ENCODE measurements at regions not wholly inside any gene's neighbourhood (a gene's known extent, or its start where the extent isn't known, plus 50 kb on each side); places are given as distances from the start of the nearest gene placed in this dataset.

GRCh38 chrX:67346225-67346624 is 197.6 kb upstream of the AR start:
- H3K79me2 ChIP-seq (ENCODE audit: insufficient read depth, low read length), result no peaks in the 10 kb centered on the region
- no TSS peak for BruUV-seq (replicated peaks)
- no peak for DNase-seq (ENCODE audit: low read depth, low spot score)
- intact Hi-C loops (cut with micrococcal nuclease), result no loop called here
- ATAC-seq, result no peak
- no peak overlapping the region for H3K4me2 ChIP-seq (ENCODE audit: low read length)
- no peak overlapping the region for H2AFZ ChIP-seq (ENCODE audit: low read depth, low read length, poor library complexity, severe bottlenecking)
- no peak overlapping the region for H3K27ac ChIP-seq (ENCODE audit: low read depth, low read length)
- POLR2A ChIA-PET, result no interaction called here
- no peaks in the 10 kb centered on the region for H3K27me3 ChIP-seq (ENCODE audit: insufficient read depth, low read length)
- no peak overlapping the region for H3K9ac ChIP-seq (ENCODE audit: low read length)
- no peak overlapping the region for H3K4me3 ChIP-seq (replicated peaks in 1 of 2; ENCODE audit: low read depth in 1 of 2, low read length in 2 of 2)
- TF ChIP-seq YY1 (IDR thresholded peaks at IDR 0.05; ENCODE audit: extremely low read depth, insufficient replicate concordance, low read depth, low read length), result no peak
- TF ChIP-seq CTCF (IDR thresholded peaks at IDR 0.05 in 2 of 3, conservative IDR thresholded peaks at IDR 0.05 in 1 of 3; ENCODE audit: borderline replicate concordance in 1 of 3, insufficient read depth in 1 of 3, low read depth in 2 of 3, low read length in 2 of 3), result no peak
- no peak for TF ChIP-seq JUND (IDR thresholded peaks at IDR 0.05)
- no peak for TF ChIP-seq TCF7L2 (IDR thresholded peaks at IDR 0.05; ENCODE audit: borderline replicate concordance, extremely low read depth, insufficient read depth, insufficient read length)
- no peak for TF ChIP-seq EGR1 (IDR thresholded peaks at IDR 0.05; ENCODE audit: low read depth)
- no peak for TF ChIP-seq ELF1 (IDR thresholded peaks at IDR 0.05; ENCODE audit: borderline replicate concordance, low read depth)
- no peak for TF ChIP-seq CBX3 (IDR thresholded peaks at IDR 0.05; ENCODE audit: low read depth)
- TF ChIP-seq POLR2A (IDR thresholded peaks at IDR 0.05; ENCODE audit: borderline replicate concordance, extremely low read depth, insufficient read depth, insufficient read length), result no peak
- TF ChIP-seq MAX (IDR thresholded peaks at IDR 0.05), result no peak
- no peak for TF ChIP-seq EZH2phosphoT487 (IDR thresholded peaks at IDR 0.05; ENCODE audit: borderline replicate concordance)
- no peak for TF ChIP-seq RAD21 (IDR thresholded peaks at IDR 0.05; ENCODE audit: low read depth)
- no peak for TF ChIP-seq ATF3 (IDR thresholded peaks at IDR 0.05)
- TF ChIP-seq SRF (IDR thresholded peaks at IDR 0.05; ENCODE audit: low read depth), result no peak
- TF ChIP-seq ZFX (IDR thresholded peaks at IDR 0.05), result no peak
- TF ChIP-seq POLR2AphosphoS5 (IDR thresholded peaks at IDR 0.05; ENCODE audit: low read depth, low read length), result no peak
- no peak for TF ChIP-seq SP1 (IDR thresholded peaks at IDR 0.05; ENCODE audit: low read depth)
- TF ChIP-seq CEBPB (IDR thresholded peaks at IDR 0.05; ENCODE audit: low read depth), result no peak
- TF ChIP-seq ZNF274 (IDR thresholded peaks at IDR 0.05; ENCODE audit: low read depth, low read length), result no peak
- RAD21 ChIA-PET (ENCODE audit: low non-redundant PET in 1 of 2, low total read pairs in 2 of 2, uncharacterized antibody in 2 of 2, unreplicated experiment in 2 of 2), result no interaction called here
- CTCF ChIA-PET, result no interaction called here
- no peaks in the 10 kb centered on the region for H4K20me1 ChIP-seq (ENCODE audit: insufficient read depth)
- no peaks in the 10 kb centered on the region for H3K36me3 ChIP-seq (ENCODE audit: control insufficient read depth in 1 of 2, insufficient read depth in 2 of 2, low read length in 2 of 2)
- no peaks in the 10 kb centered on the region for H3K9me2 ChIP-seq (ENCODE audit: insufficient read depth)
- no peaks in the 10 kb centered on the region for H3K9me3 ChIP-seq (ENCODE audit: control insufficient read depth in 1 of 2, insufficient read depth in 1 of 2, low read depth in 1 of 2, low read length in 2 of 2)
- no peaks in the 10 kb centered on the region for H3K4me1 ChIP-seq (ENCODE audit: control insufficient read depth in 1 of 2, insufficient read depth in 2 of 2, low read length in 2 of 2)

All from HCT116 (cell line).